H1 (cell line): ENCODE measurements at regions not wholly inside any gene's neighbourhood (a gene's known extent, or its start where the extent isn't known, plus 50 kb on each side); places are given as distances from the start of the nearest gene placed in this dataset.

Source experiments
- CTCF ChIA-PET: fragments of 300-600 bp; sonication (Branson Sonifier 250); formaldehyde crosslinking; loops from one replicate; lab custom pipeline; 2021; ENCODE audit not compliant: partially characterized antibody; lab: Charles Lee
- POLR2A ChIA-PET: fragments of 300-600 bp; sonication (Branson Sonifier 250); formaldehyde crosslinking; loops from one replicate; lab custom pipeline; 2021; ENCODE audit warnings: inconsistent platforms; ENCODE audit not compliant: partially characterized antibody; lab: Charles Lee
- DNase-seq, 2 experiments: peaks; one replicate each; pipeline versions ENCODE4 v3.0.0 to v3.0.0-alpha.2; 2010 to 2022; ENCODE audit warnings: low spot score in 2 of 2, low read depth in 1 of 2, mixed read lengths in 1 of 2
- FAIRE-seq: peaks from 2 replicates; lab custom pipeline; 2011; peaks lifted over from hg19 to GRCh38; lab: Jason Lieb, UNC
- H2AFZ ChIP-seq: 2 replicates; pipeline ENCODE4 v1.8.1; 2012; ENCODE audit warnings: low read length, inconsistent platforms
- H2AK5ac ChIP-seq: 2 replicates; pipeline ENCODE4 v1.6.1; 2013; ENCODE audit warnings: low read depth, low read length
- H2BK120ac ChIP-seq: replicated peaks from 2 replicates; pipeline ENCODE3; 2013; ENCODE audit warnings: low read depth, low read length, inconsistent platforms
- H2BK12ac ChIP-seq: 2 replicates; pipeline ENCODE4 v1.6.1; 2013; ENCODE audit warnings: low read depth, low read length
- H2BK15ac ChIP-seq: 2 replicates; pipeline ENCODE4 v1.6.1; 2013; ENCODE audit warnings: low read length
- H2BK20ac ChIP-seq: 2 replicates; pipeline ENCODE4 v1.6.1; 2013; ENCODE audit warnings: low read length
- H2BK5ac ChIP-seq: 2 replicates; pipeline ENCODE4 v1.6.1; 2013; ENCODE audit warnings: low read depth, low read length
- H3K14ac ChIP-seq: 2 replicates; pipeline ENCODE4 v1.6.1; 2013; ENCODE audit warnings: inconsistent platforms; ENCODE audit not compliant: insufficient read length
- H3K18ac ChIP-seq: 2 replicates; pipeline ENCODE4 v1.6.1; 2013; ENCODE audit warnings: low read length; ENCODE audit errors: extremely low read depth
- H3K23ac ChIP-seq: 2 replicates; pipeline ENCODE4 v1.6.1; 2013; ENCODE audit warnings: inconsistent platforms; ENCODE audit not compliant: insufficient read length
- H3K23me2 ChIP-seq: 2 replicates; pipeline ENCODE4 v1.6.1; 2013; ENCODE audit warnings: low read depth, low read length
- H3K27ac ChIP-seq: 2 replicates; pipeline ENCODE4 v1.6.1; 2011; ENCODE audit warnings: low read depth, low read length, inconsistent platforms
- H3K27me3 ChIP-seq, 4 experiments: replicated peaks in 1 of 4; 1 replicate in 1 of 4; 2 replicates in 3 of 4; pipeline versions ENCODE4 v1.6.1 to v1.8.1; 2011 to 2013; ENCODE audit warnings: low read length in 3 of 4, mild to moderate bottlenecking in 3 of 4, inconsistent platforms in 2 of 4, mixed read lengths in 2 of 4, moderate library complexity in 1 of 4; ENCODE audit not compliant: control insufficient read depth in 3 of 4, insufficient read depth in 3 of 4; ENCODE audit errors: extremely low read depth in 1 of 4
- H3K36me3 ChIP-seq, 4 experiments: 2 replicates each; pipeline versions ENCODE4 v1.6.1 to v1.8.1; 2011 to 2013; ENCODE audit warnings: mild to moderate bottlenecking in 4 of 4, low read length in 3 of 4, moderate library complexity in 2 of 4, control low read depth in 1 of 4, inconsistent platforms in 1 of 4; ENCODE audit not compliant: insufficient read depth in 4 of 4, control insufficient read depth in 2 of 4
- H3K4ac ChIP-seq: replicated peaks from 2 replicates; pipeline ENCODE3; 2013; ENCODE audit warnings: low read length, low read depth, mixed read lengths, inconsistent platforms; ENCODE audit not compliant: insufficient read length
- H3K4me1 ChIP-seq, 4 experiments: replicated peaks in 1 of 4; 1 replicate in 1 of 4; 2 replicates in 3 of 4; pipeline versions ENCODE4 v1.6.1 to v1.8.1; 2011 to 2013; ENCODE audit warnings: low read length in 3 of 4, inconsistent platforms in 2 of 4, mixed read lengths in 1 of 4; ENCODE audit not compliant: insufficient read depth in 4 of 4, control insufficient read depth in 3 of 4
- H3K4me2 ChIP-seq, 2 experiments: 2 replicates each; pipeline versions ENCODE4 v1.6.1 to v1.8.1; 2011 to 2013; ENCODE audit warnings: low read depth in 2 of 2, low read length in 2 of 2, control low read depth in 1 of 2, inconsistent platforms in 1 of 2, mild to moderate bottlenecking in 1 of 2; ENCODE audit not compliant: insufficient read depth in 1 of 2
- H3K4me3 ChIP-seq, 4 experiments: fragments of 200-600, 300-600 bp in 1 of 4; sonication (generic), shearing (Covaris generic), sonication (Bioruptor Twin) in 1 of 4; 2 replicates each; pipeline versions ENCODE4 v1.5.1 to v1.8.1; 2011 to 2016; ENCODE audit warnings: low read length in 4 of 4, low read depth in 3 of 4, control low read depth in 2 of 4, inconsistent platforms in 2 of 4, mild to moderate bottlenecking in 2 of 4, mixed read lengths in 1 of 4, moderate library complexity in 1 of 4; ENCODE audit not compliant: insufficient read depth in 2 of 4; ENCODE audit errors: extremely low read depth in 1 of 4
- H3K56ac ChIP-seq: replicated peaks from 2 replicates; pipeline ENCODE3; 2013; ENCODE audit warnings: low read depth, mild to moderate bottlenecking, mixed read lengths, low read length, inconsistent platforms; ENCODE audit not compliant: insufficient read length
- H3K79me1 ChIP-seq: 2 replicates; pipeline ENCODE4 v1.6.1; 2013; ENCODE audit warnings: low read depth, low read length, control low read depth
- H3K79me2 ChIP-seq, 2 experiments: 2 replicates each; pipeline versions ENCODE4 v1.6.1 to v1.8.1; 2012 to 2013; ENCODE audit warnings: low read length in 2 of 2, mild to moderate bottlenecking in 2 of 2, inconsistent platforms in 1 of 2; ENCODE audit not compliant: insufficient read depth in 2 of 2, control insufficient read depth in 1 of 2
- H3K9ac ChIP-seq, 4 experiments: replicated peaks in 1 of 4; 1 replicate in 1 of 4; 2 replicates in 3 of 4; pipeline versions ENCODE4 v1.6.1 to v1.8.1; 2011 to 2013; ENCODE audit warnings: low read depth in 3 of 4, low read length in 3 of 4, control low read depth in 2 of 4, mild to moderate bottlenecking in 2 of 4, moderate library complexity in 2 of 4, inconsistent platforms in 1 of 4; ENCODE audit errors: extremely low read depth in 1 of 4
- H3K9me3 ChIP-seq, 2 experiments: 2 replicates each; pipeline versions ENCODE4 v1.6.1 to v1.8.1; 2012 to 2013; ENCODE audit warnings: mild to moderate bottlenecking in 2 of 2, moderate library complexity in 2 of 2, control low read depth in 1 of 2, inconsistent platforms in 1 of 2, low read depth in 1 of 2, low read length in 1 of 2, mixed read lengths in 1 of 2; ENCODE audit not compliant: insufficient read depth in 2 of 2
- H4K20me1 ChIP-seq, 2 experiments: replicated peaks in 1 of 2; 2 replicates each; pipeline versions ENCODE3 to v1.8.1; 2011 to 2013; ENCODE audit warnings: inconsistent platforms in 2 of 2, low read length in 2 of 2, mild to moderate bottlenecking in 1 of 2; ENCODE audit not compliant: insufficient read depth in 2 of 2, control insufficient read depth in 1 of 2
- H4K5ac ChIP-seq: 2 replicates; pipeline ENCODE4 v1.6.1; 2013; ENCODE audit warnings: low read length, low read depth, mixed read lengths, inconsistent platforms; ENCODE audit not compliant: insufficient read length
- H4K8ac ChIP-seq: 2 replicates; pipeline ENCODE4 v1.8.0; 2013; ENCODE audit warnings: mild to moderate bottlenecking, moderate library complexity, low read length, inconsistent platforms; ENCODE audit not compliant: insufficient read depth; ENCODE audit errors: extremely low read depth
- H4K91ac ChIP-seq: replicated peaks from 2 replicates; pipeline ENCODE3; 2013; ENCODE audit warnings: low read length, mixed read lengths, inconsistent platforms; ENCODE audit not compliant: insufficient read length
- BRCA1 ChIP-seq: IDR thresholded peaks from 2 replicates; pipeline ENCODE4 v1.6.1; 2012; ENCODE audit warnings: low read depth, low read length, improper control_type of control experiment
- EP300 ChIP-seq, 2 experiments: IDR thresholded peaks; 1 replicate in 1 of 2; 2 replicates in 1 of 2; pipeline ENCODE4 v1.6.1; 2011 to 2012; ENCODE audit warnings: low read depth in 2 of 2, low read length in 2 of 2, mild to moderate bottlenecking in 2 of 2, borderline replicate concordance in 1 of 2, inconsistent platforms in 1 of 2, moderate library complexity in 1 of 2
- KDM5A ChIP-seq: fragments of 200-600 bp; IDR thresholded peaks from 2 replicates; pipeline ENCODE4 v1.7.1; 2012; ENCODE audit warnings: mild to moderate bottlenecking, low read length, inconsistent platforms, mixed read lengths
- POLR2AphosphoS5 ChIP-seq: IDR thresholded peaks from 2 replicates; pipeline ENCODE4 v1.6.1; 2011; ENCODE audit warnings: low read depth, low read length
- RNF2 ChIP-seq: fragments of 200-900, 300-1000 bp; sonication (generic); IDR thresholded peaks from 2 replicates; pipeline ENCODE4 v1.7.1; 2016; ENCODE audit warnings: borderline replicate concordance, low read depth, mild to moderate bottlenecking, antibody characterized with exemption, low read length; ENCODE audit not compliant: poor library complexity, severe bottlenecking; ENCODE audit errors: missing control alignments
- SIRT6 ChIP-seq: IDR thresholded peaks from one replicate; pipeline ENCODE4 v1.7.1; 2012; ENCODE audit warnings: low read length, inconsistent platforms
- TBP ChIP-seq: IDR thresholded peaks from 2 replicates; pipeline ENCODE4 v1.6.1; 2011; ENCODE audit warnings: low read depth, low read length, improper control_type of control experiment
- TCF12 ChIP-seq: IDR thresholded peaks from 2 replicates; pipeline ENCODE4 v1.6.1; 2011; ENCODE audit warnings: low read depth, mild to moderate bottlenecking, low read length
- WGBS, 2 experiments: shearing (Covaris generic) in 1 of 2; methylation state at CpG; one replicate each; pipeline versions ENCODE4 v1.1.6 to v1.1.7; 2013 to 2015; ENCODE audit warnings: low lambda C conversion rate in 2 of 2, mixed read lengths in 2 of 2, inconsistent platforms in 1 of 2, low coverage in 1 of 2, missing lambda C conversion rate in 1 of 2; ENCODE audit not compliant: insufficient replicate concordance in 2 of 2, insufficient coverage in 1 of 2, insufficient read length in 1 of 2; ENCODE audit errors: extremely low coverage in 1 of 2, missing lambda C conversion rate in 1 of 2; 5-methylcytosine and 5-hydroxymethylcytosine counted together
- TF ChIP-seq, protein P1 (sequence below): IDR thresholded peaks from 2 replicates; pipeline ENCODE4 v1.6.1; 2012; ENCODE audit warnings: low read length, inconsistent platforms

GRCh38 chr14:93869427-93869826, 57.7 kb upstream of the FAM181A start:
- no peak overlapping the region for H2AFZ ChIP-seq
- H3K9me3 ChIP-seq = no peaks in the 10 kb centered on the region
- FAIRE-seq (no peak), DNase-seq (no peak)
- H3K23me2 ChIP-seq = peaks cover 2% of the 10 kb centered on the region; the same call in 1 of the 2 replicates
- H3K4me2 ChIP-seq = no peak overlapping the region
- no peak overlapping the region for H2BK5ac ChIP-seq
- H3K56ac ChIP-seq = no peak overlapping the region
- CTCF ChIA-PET = interaction anchor here (1.6 to 5.0 kb wide), 4 partner anchors 23 to 215 kb away, joined by 4 to 21 read pairs (median 8); no protein-coding TSS in a partner anchor
- TF ChIP-seq TCF12 = no peak
- no peak for TF ChIP-seq BRCA1
- no peak for TF ChIP-seq EP300 (IDR thresholded peaks at IDR 0.05; ENCODE audit: borderline replicate concordance in 1 of 2, low read depth in 2 of 2, low read length in 2 of 2)
- no peak for TF ChIP-seq TBP
- TF ChIP-seq RNF2 = no peak
- TF ChIP-seq, protein P1, sequence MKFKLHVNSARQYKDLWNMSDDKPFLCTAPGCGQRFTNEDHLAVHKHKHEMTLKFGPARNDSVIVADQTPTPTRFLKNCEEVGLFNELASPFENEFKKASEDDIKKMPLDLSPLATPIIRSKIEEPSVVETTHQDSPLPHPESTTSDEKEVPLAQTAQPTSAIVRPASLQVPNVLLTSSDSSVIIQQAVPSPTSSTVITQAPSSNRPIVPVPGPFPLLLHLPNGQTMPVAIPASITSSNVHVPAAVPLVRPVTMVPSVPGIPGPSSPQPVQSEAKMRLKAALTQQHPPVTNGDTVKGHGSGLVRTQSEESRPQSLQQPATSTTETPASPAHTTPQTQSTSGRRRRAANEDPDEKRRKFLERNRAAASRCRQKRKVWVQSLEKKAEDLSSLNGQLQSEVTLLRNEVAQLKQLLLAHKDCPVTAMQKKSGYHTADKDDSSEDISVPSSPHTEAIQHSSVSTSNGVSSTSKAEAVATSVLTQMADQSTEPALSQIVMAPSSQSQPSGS = no peak
- no peak for TF ChIP-seq KDM5A
- no peak for TF ChIP-seq SIRT6
- TF ChIP-seq POLR2AphosphoS5 = no peak
- H4K20me1 ChIP-seq = no peaks in the 10 kb centered on the region
- no peak overlapping the region for H2BK12ac ChIP-seq
- H3K79me1 ChIP-seq = no peaks in the 10 kb centered on the region
- H3K18ac ChIP-seq = no peak overlapping the region
- no peak overlapping the region for H3K4ac ChIP-seq
- H3K36me3 ChIP-seq = no peaks in the 10 kb centered on the region
- H4K91ac ChIP-seq = no peak overlapping the region
- no peak overlapping the region for H3K9ac ChIP-seq
- no peak overlapping the region for H3K4me3 ChIP-seq
- 85% methylated on average over 2 of the region's 2 CpGs; no CpG with 5 or more reads in 1 of the 2 experiments for WGBS, 2 experiments
- no peaks in the 10 kb centered on the region for H3K79me2 ChIP-seq
- H2BK20ac ChIP-seq = no peak overlapping the region
- H3K23ac ChIP-seq = no peak overlapping the region
- no peak overlapping the region for H4K8ac ChIP-seq
- H3K14ac ChIP-seq = no peak overlapping the region
- POLR2A ChIA-PET = no interaction called here
- H2BK15ac ChIP-seq = no peak overlapping the region
- no peak overlapping the region for H4K5ac ChIP-seq
- no peak overlapping the region for H2BK120ac ChIP-seq
- no peak overlapping the region for H3K27ac ChIP-seq
- no peak overlapping the region for H2AK5ac ChIP-seq
- no peaks in the 10 kb centered on the region for H3K4me1 ChIP-seq
- H3K27me3 ChIP-seq = peaks cover 0 to 3% (median 0%) of the 10 kb centered on the region in 4 experiments; a peak in 1 of 7 replicates
